ENCODE measurements at regions not wholly inside any gene's neighbourhood (a gene's known extent, or its start where the extent isn't known, plus 50 kb on each side); places are given as distances from the start of the nearest gene placed in this dataset.

DNA sequence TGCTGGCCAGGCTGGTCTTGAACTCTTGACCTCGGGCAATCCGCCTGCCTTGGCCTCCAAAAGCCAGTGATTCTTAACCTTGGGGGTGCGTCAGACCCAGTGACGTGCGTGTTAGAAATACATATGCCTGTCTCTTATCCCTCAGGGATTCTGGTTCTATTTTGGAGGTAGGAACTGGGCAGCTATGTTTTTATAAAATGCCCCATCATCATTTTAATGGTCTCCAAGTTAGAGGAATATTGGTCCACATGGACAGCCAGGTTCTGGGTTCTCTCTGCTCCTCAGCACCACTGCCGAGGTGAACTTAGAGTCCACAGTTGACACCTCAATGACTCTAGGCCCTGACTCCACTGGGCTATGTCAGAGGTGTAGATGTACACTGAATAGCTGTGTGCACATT is 352.7 kb downstream of the SMOC2 start:
- DNase-seq, result no peak
- Histone ChIP-seq H3K4me3 (ENCODE audit: low read length) (no peak overlapping the region), H3K4me1 (ENCODE audit: control insufficient read depth, insufficient read depth, low read length) (no peaks in the 10 kb centered on the region), H3K27ac (ENCODE audit: low read depth, low read length) (no peak overlapping the region), H3K9me3 (ENCODE audit: control insufficient read depth, low read length) (no peaks in the 10 kb centered on the region), H3K27me3 (ENCODE audit: control insufficient read depth, insufficient read depth, low read length, poor library complexity, severe bottlenecking) (no peaks in the 10 kb centered on the region), H3K36me3 (ENCODE audit: control insufficient read depth, insufficient read depth, low read length) (no peaks in the 10 kb centered on the region), H3K9ac (ENCODE audit: extremely low read depth, low read length, poor library complexity, severe bottlenecking) (no peak overlapping the region)
- 80 to 88% methylated on average over 1 to 6 of the region's 6 CpGs for WGBS, 2 experiments (ENCODE audit: insufficient coverage in 1 of 2, insufficient read length in 1 of 2)
- Mint-ChIP-seq H3K4me3 (no peak overlapping the region), H3K27ac (no peak overlapping the region), H3K27me3 (ENCODE audit: insufficient read depth) (no peaks in the 10 kb centered on the region), H3K36me3 (ENCODE audit: low read depth) (no peaks in the 10 kb centered on the region), H3K9me3 (peaks cover 8% of the 10 kb centered on the region), H3K4me1 (no peaks in the 10 kb centered on the region)
- TF ChIP-seq, protein P1, sequence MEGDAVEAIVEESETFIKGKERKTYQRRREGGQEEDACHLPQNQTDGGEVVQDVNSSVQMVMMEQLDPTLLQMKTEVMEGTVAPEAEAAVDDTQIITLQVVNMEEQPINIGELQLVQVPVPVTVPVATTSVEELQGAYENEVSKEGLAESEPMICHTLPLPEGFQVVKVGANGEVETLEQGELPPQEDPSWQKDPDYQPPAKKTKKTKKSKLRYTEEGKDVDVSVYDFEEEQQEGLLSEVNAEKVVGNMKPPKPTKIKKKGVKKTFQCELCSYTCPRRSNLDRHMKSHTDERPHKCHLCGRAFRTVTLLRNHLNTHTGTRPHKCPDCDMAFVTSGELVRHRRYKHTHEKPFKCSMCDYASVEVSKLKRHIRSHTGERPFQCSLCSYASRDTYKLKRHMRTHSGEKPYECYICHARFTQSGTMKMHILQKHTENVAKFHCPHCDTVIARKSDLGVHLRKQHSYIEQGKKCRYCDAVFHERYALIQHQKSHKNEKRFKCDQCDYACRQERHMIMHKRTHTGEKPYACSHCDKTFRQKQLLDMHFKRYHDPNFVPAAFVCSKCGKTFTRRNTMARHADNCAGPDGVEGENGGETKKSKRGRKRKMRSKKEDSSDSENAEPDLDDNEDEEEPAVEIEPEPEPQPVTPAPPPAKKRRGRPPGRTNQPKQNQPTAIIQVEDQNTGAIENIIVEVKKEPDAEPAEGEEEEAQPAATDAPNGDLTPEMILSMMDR (conservative IDR thresholded peaks at IDR 0.05), result no peak

DNA sequence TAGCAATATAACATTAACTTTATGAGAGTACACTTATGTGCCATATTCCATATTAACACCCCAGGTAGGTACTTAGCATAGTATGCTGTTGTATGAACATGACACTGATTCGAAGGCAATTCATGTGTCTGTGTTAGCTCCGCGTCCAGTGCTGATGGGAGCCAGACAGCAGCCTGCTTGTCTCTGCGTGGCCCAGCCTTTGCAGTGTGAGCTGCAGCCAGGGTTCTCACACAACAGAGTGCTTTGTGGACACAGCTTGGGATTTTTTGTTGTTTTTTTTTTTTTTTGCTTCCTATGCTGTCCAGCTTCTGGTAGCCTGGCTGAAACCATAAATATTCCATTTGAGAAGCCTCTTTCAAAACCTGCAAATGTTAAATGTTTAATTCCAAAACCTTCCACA is 350.9 kb downstream of the SMOC2 start:
- no peaks in the 10 kb centered on the region for H3K36me3 Mint-ChIP-seq (ENCODE audit: low read depth)
- H3K36me3 ChIP-seq (ENCODE audit: control insufficient read depth, insufficient read depth, low read length), result no peaks in the 10 kb centered on the region
- no peak overlapping the region for H3K4me3 ChIP-seq (ENCODE audit: low read length)
- H3K27me3 ChIP-seq (ENCODE audit: control insufficient read depth, insufficient read depth, low read length, poor library complexity, severe bottlenecking), result no peaks in the 10 kb centered on the region
- 95 to 100% methylated on average over 3 to 4 of the region's 4 CpGs for WGBS, 2 experiments (ENCODE audit: insufficient coverage in 1 of 2, insufficient read length in 1 of 2)
- TF ChIP-seq, protein P1 (conservative IDR thresholded peaks at IDR 0.05), result no peak
- H3K4me1 ChIP-seq (ENCODE audit: control insufficient read depth, insufficient read depth, low read length), result no peaks in the 10 kb centered on the region
- H3K9me3 Mint-ChIP-seq, result peaks cover 8% of the 10 kb centered on the region
- no peaks in the 10 kb centered on the region for H3K9me3 ChIP-seq (ENCODE audit: control insufficient read depth, low read length)
- no peak overlapping the region for H3K27ac Mint-ChIP-seq
- H3K4me3 Mint-ChIP-seq, result no peak overlapping the region
- DNase-seq, result no peak
- no peaks in the 10 kb centered on the region for H3K27me3 Mint-ChIP-seq (ENCODE audit: insufficient read depth)
- no peak overlapping the region for H3K27ac ChIP-seq (ENCODE audit: low read depth, low read length)
- H3K9ac ChIP-seq (ENCODE audit: extremely low read depth, low read length, poor library complexity, severe bottlenecking), result no peak overlapping the region
- no peaks in the 10 kb centered on the region for H3K4me1 Mint-ChIP-seq

DNA sequence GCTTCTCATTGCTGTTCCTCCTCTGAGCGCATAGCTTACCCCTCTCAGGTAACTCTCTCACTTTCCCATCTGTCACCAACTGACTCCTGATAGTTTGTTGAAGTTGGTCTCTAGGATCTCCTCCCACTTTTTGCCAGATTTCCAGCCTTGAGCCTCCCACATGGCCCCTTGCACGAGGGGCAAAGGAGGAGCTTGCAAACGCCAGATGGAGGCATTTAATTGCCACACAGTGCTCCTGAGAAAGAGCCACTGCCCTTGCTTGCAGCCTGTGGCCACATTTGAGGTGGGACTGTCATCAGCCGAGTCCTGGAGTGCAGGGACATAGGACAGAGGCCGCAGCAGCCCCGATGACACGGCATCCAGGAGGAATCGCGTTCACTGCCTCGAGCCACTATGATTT is 348.7 kb downstream of the SMOC2 start:
- Mint-ChIP-seq H3K27ac (no peak overlapping the region), H3K4me1 (no peaks in the 10 kb centered on the region), H3K27me3 (ENCODE audit: insufficient read depth) (no peaks in the 10 kb centered on the region), H3K36me3 (ENCODE audit: low read depth) (no peaks in the 10 kb centered on the region), H3K9me3 (no peaks in the 10 kb centered on the region), H3K4me3 (no peak overlapping the region)
- H3K4me1 ChIP-seq (ENCODE audit: control insufficient read depth, insufficient read depth, low read length), result no peaks in the 10 kb centered on the region
- no peak overlapping the region for H3K27ac ChIP-seq (ENCODE audit: low read depth, low read length)
- H3K9ac ChIP-seq (ENCODE audit: extremely low read depth, low read length, poor library complexity, severe bottlenecking), result no peak overlapping the region
- no peaks in the 10 kb centered on the region for H3K36me3 ChIP-seq (ENCODE audit: control insufficient read depth, insufficient read depth, low read length)
- 92 to 96% methylated on average over 9 to 10 of the region's 10 CpGs for WGBS, 2 experiments (ENCODE audit: insufficient coverage in 1 of 2, insufficient read length in 1 of 2)
- no peak for DNase-seq
- H3K27me3 ChIP-seq (ENCODE audit: control insufficient read depth, insufficient read depth, low read length, poor library complexity, severe bottlenecking), result no peaks in the 10 kb centered on the region
- TF ChIP-seq, protein P1 (conservative IDR thresholded peaks at IDR 0.05), result no peak
- H3K9me3 ChIP-seq (ENCODE audit: control insufficient read depth, low read length), result no peaks in the 10 kb centered on the region
- no peak overlapping the region for H3K4me3 ChIP-seq (ENCODE audit: low read length)

Measured in endodermal cell (in vitro differentiated cells).